Stomach (tissue), 8 donors: ENCODE measurements at regions not wholly inside any gene's neighbourhood (a gene's known extent, or its start where the extent isn't known, plus 50 kb on each side); places are given as distances from the start of the nearest gene placed in this dataset.
"Not testable (repeated sequence)": the region's sequence is repeated elsewhere in the genome, so short reads cannot be mapped to it uniquely, and the experiment has no call there.

ENCODE experiments used
- DNase-seq, 2 donors: peaks; one replicate each; pipeline versions ENCODE4 v3.0.0 to v3.0.0-alpha.2; 2013 to 2019
- H3K27ac ChIP-seq, 5 donors: fragments of 200-600 bp in 4 of 5; sonication (generic) in 4 of 5; one replicate each; pipeline ENCODE4 v1.5.1; 2013 to 2019; ENCODE audit warnings: mild to moderate bottlenecking in 1 of 5, moderate library complexity in 1 of 5
- H3K27me3 ChIP-seq, 3 donors: fragments of 200-600 bp; sonication (generic); one replicate each; pipeline ENCODE4 v1.5.1; 2017 to 2019; ENCODE audit warnings: mixed run types in 1 of 3
- H3K36me3 ChIP-seq, 4 donors: fragments of 200-600 bp; sonication (generic); 1 replicate in 3 of 4; 2 replicates in 1 of 4; pipeline ENCODE4 v1.5.1; 2016 to 2019
- H3K4me1 ChIP-seq, 4 donors: fragments of 200-600 bp; sonication (generic); one replicate each; pipeline ENCODE4 v1.5.1; 2016 to 2019
- H3K4me3 ChIP-seq, 4 donors: fragments of 200-600 bp; sonication (generic) in 3 of 4; one replicate each; pipeline ENCODE4 v1.5.1; 2016 to 2019; ENCODE audit warnings: mild to moderate bottlenecking in 1 of 4
- H3K9me3 ChIP-seq, 4 donors: fragments of 200-600 bp; sonication (generic); one replicate each; pipeline ENCODE4 v1.5.1; 2016 to 2019
- EP300 ChIP-seq: sonication (generic); formaldehyde crosslinking; IDR thresholded peaks from one replicate; pipeline ENCODE4 v1.6.1; 2017; ENCODE audit warnings: antibody characterized with exemption
- POLR2A ChIP-seq, 4 donors: fragments of 450-650 bp; IDR thresholded peaks; one replicate each; pipeline ENCODE4 v1.6.1; 2016; ENCODE audit warnings: antibody characterized with exemption in 4 of 4, control low read depth in 2 of 4, mild to moderate bottlenecking in 1 of 4, moderate library complexity in 1 of 4
- POLR2AphosphoS5 ChIP-seq, 3 donors: sonication (generic); formaldehyde crosslinking; IDR thresholded peaks; one replicate each; pipeline ENCODE4 v1.6.1; 2016; ENCODE audit warnings: antibody characterized with exemption in 3 of 3
- WGBS, 5 donors: extraction: QIAGEN DNeasy Blood & Tissue Kit in 3 of 5; methylation state at CpG; one replicate each; pipeline versions ENCODE4 v1.1.5 to v1.1.7; 2013 to 2018; 5-methylcytosine and 5-hydroxymethylcytosine counted together
- intact Hi-C: fragments of 100-400 bp; cut with DNase I; formaldehyde crosslinking; loops from one replicate; pipeline ENCODE4 v1.15.1; 2023; ENCODE audit warnings: low total_unique reads
- TF ChIP-seq, protein P1 (sequence below), 7 experiments: fragments of 450-650 bp in 4 of 7; fragments of 200-600 bp in 3 of 7; sonication (generic) in 3 of 7; IDR thresholded peaks; one replicate each; pipeline ENCODE4 v1.5.1; 2016 to 2019; ENCODE audit warnings: antibody characterized with exemption in 7 of 7, control low read depth in 2 of 7, mild to moderate bottlenecking in 1 of 7
- donor health status: healthy with polysubstance abuse.
- donor health status: Bipolar disorder and iron deficiency.
- donor health status: healthy.

DNA sequence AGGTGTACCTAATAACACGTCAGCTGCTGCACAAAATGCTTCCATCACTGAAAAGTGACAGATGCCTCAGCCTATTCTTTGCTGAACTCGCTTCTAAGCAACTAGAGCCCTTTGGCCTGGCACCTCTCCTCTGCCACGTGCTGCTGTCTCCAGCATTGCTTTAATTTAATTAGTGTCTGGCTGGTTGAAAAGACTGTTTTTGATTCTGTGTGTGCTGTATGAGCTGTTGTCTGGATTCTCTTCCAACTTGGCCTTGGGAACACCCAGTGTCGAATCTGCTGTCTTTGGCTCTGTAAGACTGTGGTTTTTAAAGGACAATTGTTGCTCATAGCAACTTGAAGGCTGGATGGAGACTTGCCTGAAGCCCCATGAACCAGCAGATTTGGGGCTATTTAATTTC, 109.5 kb downstream of the PSMG1 start:
- H3K4me1 ChIP-seq = peaks cover 0 to 13% (median 6%) of the 10 kb centered on the region in 4 donors
- WGBS, 5 donors = 68 to 85% (median 74%) methylated on average over 4 of the region's 4 CpGs
- H3K9me3 ChIP-seq = peaks cover 0 to 13% (median 8%) of the 10 kb centered on the region in 4 donors
- intact Hi-C loops = no loop called here
- H3K36me3 ChIP-seq = no peaks in the 10 kb centered on the region
- DNase-seq = peak in 1 of 2 donors; percentile 45
- no peak for TF ChIP-seq POLR2A (IDR thresholded peaks at IDR 0.05)
- TF ChIP-seq, protein P1, sequence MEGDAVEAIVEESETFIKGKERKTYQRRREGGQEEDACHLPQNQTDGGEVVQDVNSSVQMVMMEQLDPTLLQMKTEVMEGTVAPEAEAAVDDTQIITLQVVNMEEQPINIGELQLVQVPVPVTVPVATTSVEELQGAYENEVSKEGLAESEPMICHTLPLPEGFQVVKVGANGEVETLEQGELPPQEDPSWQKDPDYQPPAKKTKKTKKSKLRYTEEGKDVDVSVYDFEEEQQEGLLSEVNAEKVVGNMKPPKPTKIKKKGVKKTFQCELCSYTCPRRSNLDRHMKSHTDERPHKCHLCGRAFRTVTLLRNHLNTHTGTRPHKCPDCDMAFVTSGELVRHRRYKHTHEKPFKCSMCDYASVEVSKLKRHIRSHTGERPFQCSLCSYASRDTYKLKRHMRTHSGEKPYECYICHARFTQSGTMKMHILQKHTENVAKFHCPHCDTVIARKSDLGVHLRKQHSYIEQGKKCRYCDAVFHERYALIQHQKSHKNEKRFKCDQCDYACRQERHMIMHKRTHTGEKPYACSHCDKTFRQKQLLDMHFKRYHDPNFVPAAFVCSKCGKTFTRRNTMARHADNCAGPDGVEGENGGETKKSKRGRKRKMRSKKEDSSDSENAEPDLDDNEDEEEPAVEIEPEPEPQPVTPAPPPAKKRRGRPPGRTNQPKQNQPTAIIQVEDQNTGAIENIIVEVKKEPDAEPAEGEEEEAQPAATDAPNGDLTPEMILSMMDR (IDR thresholded peaks at IDR 0.05) = no peak
- TF ChIP-seq EP300 = no peak
- no peak for TF ChIP-seq POLR2AphosphoS5 (IDR thresholded peaks at IDR 0.05)
- no peak overlapping the region for H3K4me3 ChIP-seq
- H3K27ac ChIP-seq = peak overlapping the region in 1 of 5 donors; percentile 45
- no peaks in the 10 kb centered on the region for H3K27me3 ChIP-seq

DNA sequence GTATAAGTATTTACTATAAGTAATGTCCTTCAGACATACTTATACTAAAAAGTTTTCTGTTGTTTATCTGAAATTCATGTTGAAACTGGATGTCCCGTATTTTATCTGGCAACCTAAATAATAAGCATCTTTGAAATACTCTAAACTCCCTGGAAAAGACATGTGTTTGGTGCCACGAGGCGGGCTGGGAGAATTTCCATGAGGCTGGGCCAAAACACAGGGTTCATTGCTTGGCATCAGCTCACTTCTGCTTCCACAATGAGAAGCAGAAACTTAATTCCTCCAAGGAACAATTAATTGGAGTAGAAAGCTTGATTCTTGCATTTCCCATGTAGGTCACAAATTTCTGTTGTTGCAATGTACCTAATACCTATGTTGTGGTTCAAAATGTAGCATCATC, 110.2 kb downstream of the PSMG1 start:
- TF ChIP-seq POLR2AphosphoS5 (IDR thresholded peaks at IDR 0.05) = no peak
- TF ChIP-seq, protein P1 (IDR thresholded peaks at IDR 0.05) = no peak
- no peak for TF ChIP-seq POLR2A (IDR thresholded peaks at IDR 0.05)
- TF ChIP-seq EP300 = no peak
- H3K4me3 ChIP-seq = no peak overlapping the region
- H3K9me3 ChIP-seq = peaks cover 0 to 13% (median 8%) of the 10 kb centered on the region in 4 donors
- peak overlapping the region in 3 of 5 donors; percentile 10 to 65 (median 45) for H3K27ac ChIP-seq
- H3K4me1 ChIP-seq = peaks cover 0 to 13% (median 6%) of the 10 kb centered on the region in 4 donors
- intact Hi-C loops = no loop called here
- no peaks in the 10 kb centered on the region for H3K27me3 ChIP-seq
- DNase-seq = no peak
- H3K36me3 ChIP-seq = no peaks in the 10 kb centered on the region
- WGBS, 5 donors = 50 to 82% (median 68%) methylated on average over 3 of the region's 3 CpGs

DNA sequence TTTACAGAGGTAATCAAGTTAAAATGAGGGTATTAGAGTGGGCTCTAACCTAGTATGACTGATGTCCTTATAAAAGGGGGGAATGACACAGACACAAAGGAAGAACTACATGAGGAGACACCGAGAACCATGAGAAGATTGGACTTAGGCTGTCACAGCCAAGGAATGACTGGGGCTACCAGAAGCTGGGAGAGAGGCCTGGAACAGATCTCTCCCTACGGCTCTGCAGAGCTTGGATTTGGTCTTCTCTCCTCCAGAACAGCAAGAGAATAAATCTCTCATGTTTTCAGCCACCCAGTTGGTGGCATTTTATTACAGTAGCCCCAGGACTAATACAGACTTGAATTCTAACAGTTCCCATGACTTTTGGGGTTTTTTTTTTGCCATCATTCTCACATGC, 110.8 kb downstream of the PSMG1 start:
- TF ChIP-seq EP300 (no peak), POLR2AphosphoS5 (IDR thresholded peaks at IDR 0.05) (no peak), POLR2A (IDR thresholded peaks at IDR 0.05) (no peak)
- TF ChIP-seq, protein P1 (IDR thresholded peaks at IDR 0.05) = no peak
- WGBS, 5 donors = 75 to 86% (median 83%) methylated on average over 2 of the region's 2 CpGs
- peak overlapping the region in 3 of 5 donors; percentile 10 to 65 (median 45) for H3K27ac ChIP-seq
- H3K9me3 ChIP-seq = peaks cover 0 to 13% (median 8%) of the 10 kb centered on the region in 4 donors
- H3K4me1 ChIP-seq = peaks cover 0 to 13% (median 6%) of the 10 kb centered on the region in 4 donors
- H3K4me3 ChIP-seq = no peak overlapping the region
- H3K36me3 ChIP-seq = no peaks in the 10 kb centered on the region
- H3K27me3 ChIP-seq = no peaks in the 10 kb centered on the region
- no peak for DNase-seq
- intact Hi-C loops = no loop called here

DNA sequence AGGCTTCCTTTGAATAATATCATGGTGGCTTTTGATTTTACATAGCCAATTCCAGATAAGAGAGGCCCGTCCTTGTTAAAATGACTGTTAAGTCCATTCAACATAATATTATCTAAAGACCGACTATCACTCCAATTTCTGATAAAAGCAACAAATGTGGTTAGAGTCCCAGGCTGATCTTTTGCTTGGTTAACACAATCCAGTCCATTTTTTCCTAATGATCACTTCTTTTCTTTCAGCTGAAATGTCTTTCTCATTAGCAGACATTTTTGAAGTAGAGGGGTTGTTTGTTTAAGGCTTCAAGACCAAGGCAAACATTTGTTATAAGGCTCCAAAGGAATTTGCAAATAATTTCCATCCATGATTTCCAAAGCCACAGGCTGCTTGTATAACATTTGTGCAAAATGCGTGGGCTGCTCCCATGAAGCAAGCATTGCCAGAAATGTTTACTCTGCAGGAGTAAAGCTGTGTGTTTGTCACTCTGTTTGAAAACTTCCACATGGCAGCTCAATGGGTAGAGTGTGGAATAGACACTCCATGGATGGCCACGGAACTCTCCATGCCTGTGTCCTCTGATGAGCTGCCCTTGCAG, 111.5 kb downstream of the PSMG1 start:
- no peaks in the 10 kb centered on the region for H3K27me3 ChIP-seq
- peaks cover 0 to 13% (median 8%) of the 10 kb centered on the region in 4 donors for H3K9me3 ChIP-seq
- H3K27ac ChIP-seq = peak overlapping the region in 3 of 5 donors; percentile 10 to 65 (median 45)
- intact Hi-C loops = no loop called here
- peaks cover 0 to 20% (median 8%) of the 10 kb centered on the region in 4 donors for H3K4me1 ChIP-seq
- H3K4me3 ChIP-seq = no peak overlapping the region
- DNase-seq = peak in 1 of 2 donors; percentile 64
- 23 to 45% (median 33%) methylated on average over 4 of the region's 4 CpGs for WGBS, 5 donors
- TF ChIP-seq POLR2AphosphoS5 (IDR thresholded peaks at IDR 0.05) = peak in 2 of 3 donors; percentile 20 to 73
- TF ChIP-seq POLR2A (IDR thresholded peaks at IDR 0.05) = no peak
- H3K36me3 ChIP-seq = no peaks in the 10 kb centered on the region

DNA sequence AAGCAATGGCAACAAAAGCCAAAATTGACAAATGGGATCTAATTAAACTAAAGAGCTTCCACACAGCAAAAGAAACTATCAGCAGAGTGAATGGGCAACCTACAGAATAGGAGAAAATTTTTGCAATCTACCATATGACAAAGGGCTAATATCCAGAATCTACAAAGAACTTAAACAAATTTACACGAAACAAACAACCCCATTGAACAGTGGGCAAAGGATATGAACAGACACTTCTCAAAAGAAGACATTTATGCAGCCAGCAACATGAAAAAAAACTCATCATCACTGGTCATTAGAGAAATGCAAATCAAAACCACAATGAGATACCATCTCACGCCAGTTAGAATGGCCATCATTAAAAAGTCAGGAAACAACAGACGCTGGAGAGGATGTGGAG, 113.4 kb downstream of the PSMG1 start:
- H3K27ac ChIP-seq, H3K4me3 ChIP-seq, H3K9me3 ChIP-seq, H3K36me3 ChIP-seq, DNase-seq, intact Hi-C loops, H3K27me3 ChIP-seq: not testable (repeated sequence)
- WGBS, 5 donors = 85 to 94% (median 87%) methylated on average over 3 of the region's 3 CpGs
- peaks cover 0 to 30% (median 16%) of the 10 kb centered on the region in 4 donors for H3K4me1 ChIP-seq
